ENCODE measurements at regions not wholly inside any gene's neighbourhood (a gene's known extent, or its start where the extent isn't known, plus 50 kb on each side); places are given as distances from the start of the nearest gene placed in this dataset.

GRCh38 chr10:111199587-111199986 lies 122.8 kb downstream of the ADRA2A start:
- H3K4me3 Mint-ChIP-seq: no peak overlapping the region
- H3K27me3 Mint-ChIP-seq: peaks cover 33% of the 10 kb centered on the region
- H3K27ac ChIP-seq (ENCODE audit: low read length in 2 of 2): no peak overlapping the region
- H3K27ac Mint-ChIP-seq: no peak overlapping the region
- 88% methylated on average over 2 of the region's 4 CpGs for WGBS (ENCODE audit: insufficient coverage)
- intact Hi-C loops (cut with micrococcal nuclease): no loop called here
- CTCF ChIA-PET: interaction anchor here (0.7 kb wide), 1 partner anchor 9 kb away, joined by 4 read pairs; no protein-coding TSS in a partner anchor
- H3K9ac ChIP-seq (ENCODE audit: low read length): no peak overlapping the region
- H3K79me2 ChIP-seq (ENCODE audit: control insufficient read depth, insufficient read depth, low read length): no peaks in the 10 kb centered on the region
- no peak overlapping the region for H2AFZ ChIP-seq (ENCODE audit: insufficient read depth, low read depth, low read length, poor library complexity, severe bottlenecking)
- no peaks in the 10 kb centered on the region for H3K4me1 Mint-ChIP-seq
- no peak overlapping the region for H3K4me2 ChIP-seq (replicated peaks; ENCODE audit: low read depth, low read length, poor library complexity, severe bottlenecking)
- DNase-seq (no peak), ATAC-seq (ENCODE audit: low read depth) (no peak)
- no peaks in the 10 kb centered on the region for H3K4me1 ChIP-seq (ENCODE audit: control insufficient read depth in 2 of 2, insufficient read depth in 2 of 2, low read length in 2 of 2)
- peaks cover 0 to 5% (median 3%) of the 10 kb centered on the region in 3 donors for H3K9me3 ChIP-seq (ENCODE audit: control extremely low read depth in 1 of 3, control insufficient read depth in 2 of 3, insufficient read depth in 1 of 3, low read length in 2 of 3)
- no peaks in the 10 kb centered on the region for H3K36me3 ChIP-seq (replicated peaks in 1 of 2; ENCODE audit: control extremely low read depth in 1 of 2, control insufficient read depth in 1 of 2, extremely low read depth in 1 of 2, insufficient read depth in 2 of 2, low read length in 1 of 2)
- no peaks in the 10 kb centered on the region for H4K20me1 ChIP-seq (ENCODE audit: control insufficient read depth, insufficient read depth, low read length, poor library complexity, severe bottlenecking)
- peaks cover 0 to 3% (median 0%) of the 10 kb centered on the region in 4 experiments for H3K27me3 ChIP-seq (replicated peaks in 1 of 4; ENCODE audit: control extremely low read depth in 1 of 4, control insufficient read depth in 3 of 4, insufficient read depth in 4 of 4, low read length in 3 of 4)
- H3K4me3 ChIP-seq (ENCODE audit: control extremely low read depth in 1 of 5, extremely low read depth in 1 of 5, insufficient read depth in 1 of 5, low read depth in 2 of 5, low read length in 4 of 5): no peak overlapping the region
- POLR2A ChIA-PET: no interaction called here
- H3K9me3 Mint-ChIP-seq (ENCODE audit: insufficient read depth): no peaks in the 10 kb centered on the region
- TF ChIP-seq CTCF (IDR thresholded peaks at IDR 0.05) (no peak), EZH2 (IDR thresholded peaks at IDR 0.05; ENCODE audit: borderline replicate concordance, insufficient read depth, low read depth, low read length, poor library complexity, severe bottlenecking) (no peak)

GRCh38 chr10:111200505-111201186 lies 123.8 kb downstream of the ADRA2A start:
- no peak overlapping the region for H3K9ac ChIP-seq (ENCODE audit: low read length)
- no peaks in the 10 kb centered on the region for H3K79me2 ChIP-seq (ENCODE audit: control insufficient read depth, insufficient read depth, low read length)
- peaks cover 0 to 5% (median 0%) of the 10 kb centered on the region in 3 donors for H3K9me3 ChIP-seq (ENCODE audit: control extremely low read depth in 1 of 3, control insufficient read depth in 2 of 3, insufficient read depth in 1 of 3, low read length in 2 of 3)
- no peak for DNase-seq
- Mint-ChIP-seq H3K27ac (no peak overlapping the region), H3K4me1 (no peaks in the 10 kb centered on the region), H3K27me3 (peaks cover 27% of the 10 kb centered on the region), H3K9me3 (ENCODE audit: insufficient read depth) (no peaks in the 10 kb centered on the region), H3K4me3 (no peak overlapping the region)
- H3K27me3 ChIP-seq (replicated peaks in 1 of 4; ENCODE audit: control extremely low read depth in 1 of 4, control insufficient read depth in 3 of 4, insufficient read depth in 4 of 4, low read length in 3 of 4): peaks cover 0 to under 1% (median 0%) of the 10 kb centered on the region in 4 experiments
- no peak overlapping the region for H2AFZ ChIP-seq (ENCODE audit: insufficient read depth, low read depth, low read length, poor library complexity, severe bottlenecking)
- TF ChIP-seq CTCF (IDR thresholded peaks at IDR 0.05) (no peak), EZH2 (IDR thresholded peaks at IDR 0.05; ENCODE audit: borderline replicate concordance, insufficient read depth, low read depth, low read length, poor library complexity, severe bottlenecking) (no peak)
- ChIA-PET POLR2A (no interaction called here), CTCF (no interaction called here)
- WGBS (ENCODE audit: insufficient coverage): 77% methylated on average over 2 of the region's 3 CpGs
- intact Hi-C loops (cut with micrococcal nuclease): no loop called here
- no peaks in the 10 kb centered on the region for H3K4me1 ChIP-seq (ENCODE audit: control insufficient read depth in 2 of 2, insufficient read depth in 2 of 2, low read length in 2 of 2)
- no peak overlapping the region for H3K4me2 ChIP-seq (replicated peaks; ENCODE audit: low read depth, low read length, poor library complexity, severe bottlenecking)
- no peak overlapping the region for H3K4me3 ChIP-seq (ENCODE audit: control extremely low read depth in 1 of 5, extremely low read depth in 1 of 5, insufficient read depth in 1 of 5, low read depth in 2 of 5, low read length in 4 of 5)
- H3K36me3 ChIP-seq (replicated peaks in 1 of 2; ENCODE audit: control extremely low read depth in 1 of 2, control insufficient read depth in 1 of 2, extremely low read depth in 1 of 2, insufficient read depth in 2 of 2, low read length in 1 of 2): no peaks in the 10 kb centered on the region
- ATAC-seq (ENCODE audit: low read depth): no peak
- no peak overlapping the region for H3K27ac ChIP-seq (ENCODE audit: low read length in 2 of 2)
- H4K20me1 ChIP-seq (ENCODE audit: control insufficient read depth, insufficient read depth, low read length, poor library complexity, severe bottlenecking): no peaks in the 10 kb centered on the region
